DND-41 (cell line): ENCODE measurements at regions not wholly inside any gene's neighbourhood (a gene's known extent, or its start where the extent isn't known, plus 50 kb on each side); places are given as distances from the start of the nearest gene placed in this dataset.

Source experiments
- CTCF ChIP-seq: IDR thresholded peaks from 2 replicates; pipeline ENCODE4 v1.5.1; 2012; ENCODE audit warnings: borderline replicate concordance, low read length, moderate library complexity, mild to moderate bottlenecking; ENCODE audit not compliant: poor library complexity, severe bottlenecking; ENCODE audit errors: extremely low read depth
- EZH2 ChIP-seq: IDR thresholded peaks from 3 replicates; pipeline ENCODE4 v1.6.1; 2012; ENCODE audit warnings: borderline replicate concordance, low read depth, mild to moderate bottlenecking, moderate library complexity, low read length, inconsistent platforms; ENCODE audit not compliant: severe bottlenecking

GRCh38 chr9:26755476-26755875 is 137.1 kb downstream of the CAAP1 start:
- TF ChIP-seq EZH2: no peak
- no peak for TF ChIP-seq CTCF
